A673 (cell line): ENCODE measurements at regions not wholly inside any gene's neighbourhood (a gene's known extent, or its start where the extent isn't known, plus 50 kb on each side); places are given as distances from the start of the nearest gene placed in this dataset.

Experiments used
- CTCF ChIP-seq: fragments of 300-800, 200-600 bp; sonication (generic); conservative IDR thresholded peaks from 2 replicates; pipeline ENCODE4 v1.5.1; 2017; ENCODE audit warnings: low read depth, mild to moderate bottlenecking, antibody characterized with exemption, low read length, moderate library complexity, mixed read lengths
- EZH2 ChIP-seq: fragments of 200-600 bp; sonication (generic); IDR thresholded peaks from 2 replicates; pipeline ENCODE4 v1.6.1; 2017; ENCODE audit warnings: borderline replicate concordance, low read depth, mild to moderate bottlenecking, mixed read lengths, antibody characterized with exemption, low read length; ENCODE audit not compliant: poor library complexity, severe bottlenecking

GRCh38 chr10:37679465-37679864, 177.9 kb downstream of the ZNF248 start:
- TF ChIP-seq CTCF: no peak
- TF ChIP-seq EZH2: no peak
